ENCODE measurements at regions not wholly inside any gene's neighbourhood (a gene's known extent, or its start where the extent isn't known, plus 50 kb on each side); places are given as distances from the start of the nearest gene placed in this dataset.
"Not testable (repeated sequence)": the region's sequence is repeated elsewhere in the genome, so short reads cannot be mapped to it uniquely, and the experiment has no call there.

DNA sequence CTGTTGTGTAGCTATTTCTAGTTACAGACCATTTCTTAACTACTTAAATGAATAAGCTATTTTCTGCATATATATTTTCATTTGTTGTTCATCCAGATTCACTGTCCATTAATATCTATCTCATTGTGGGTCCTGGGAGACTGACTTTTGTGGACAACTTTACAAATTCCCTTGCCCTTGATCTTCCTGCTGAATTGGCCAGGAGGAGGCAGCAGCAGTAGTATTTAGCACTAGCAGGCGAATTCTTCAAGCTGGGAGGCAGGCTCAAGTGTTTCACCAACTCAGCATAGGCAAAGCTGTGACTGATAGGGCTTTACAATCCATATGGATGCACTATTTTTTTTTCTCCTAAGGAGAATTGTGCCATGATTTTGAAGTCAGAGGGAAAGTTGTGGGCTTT is 461.0 kb upstream of the NRG3 start:
- H3K4me3 ChIP-seq: no peak overlapping the region
- DNase-seq (ENCODE audit: low spot score in 2 of 2): no peak
- H3K9me3 ChIP-seq: no peaks in the 10 kb centered on the region
- H3K27ac ChIP-seq: no peak overlapping the region
- H3K27me3 ChIP-seq: no peaks in the 10 kb centered on the region
- TF ChIP-seq, protein P1, sequence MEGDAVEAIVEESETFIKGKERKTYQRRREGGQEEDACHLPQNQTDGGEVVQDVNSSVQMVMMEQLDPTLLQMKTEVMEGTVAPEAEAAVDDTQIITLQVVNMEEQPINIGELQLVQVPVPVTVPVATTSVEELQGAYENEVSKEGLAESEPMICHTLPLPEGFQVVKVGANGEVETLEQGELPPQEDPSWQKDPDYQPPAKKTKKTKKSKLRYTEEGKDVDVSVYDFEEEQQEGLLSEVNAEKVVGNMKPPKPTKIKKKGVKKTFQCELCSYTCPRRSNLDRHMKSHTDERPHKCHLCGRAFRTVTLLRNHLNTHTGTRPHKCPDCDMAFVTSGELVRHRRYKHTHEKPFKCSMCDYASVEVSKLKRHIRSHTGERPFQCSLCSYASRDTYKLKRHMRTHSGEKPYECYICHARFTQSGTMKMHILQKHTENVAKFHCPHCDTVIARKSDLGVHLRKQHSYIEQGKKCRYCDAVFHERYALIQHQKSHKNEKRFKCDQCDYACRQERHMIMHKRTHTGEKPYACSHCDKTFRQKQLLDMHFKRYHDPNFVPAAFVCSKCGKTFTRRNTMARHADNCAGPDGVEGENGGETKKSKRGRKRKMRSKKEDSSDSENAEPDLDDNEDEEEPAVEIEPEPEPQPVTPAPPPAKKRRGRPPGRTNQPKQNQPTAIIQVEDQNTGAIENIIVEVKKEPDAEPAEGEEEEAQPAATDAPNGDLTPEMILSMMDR (IDR thresholded peaks at IDR 0.05): no peak
- TF ChIP-seq POLR2A (IDR thresholded peaks at IDR 0.05): no peak
- intact Hi-C loops (cut with DNase I; ENCODE audit: low total_unique reads): no loop called here
- no peaks in the 10 kb centered on the region for H3K4me1 ChIP-seq
- no peaks in the 10 kb centered on the region for H3K36me3 ChIP-seq

DNA sequence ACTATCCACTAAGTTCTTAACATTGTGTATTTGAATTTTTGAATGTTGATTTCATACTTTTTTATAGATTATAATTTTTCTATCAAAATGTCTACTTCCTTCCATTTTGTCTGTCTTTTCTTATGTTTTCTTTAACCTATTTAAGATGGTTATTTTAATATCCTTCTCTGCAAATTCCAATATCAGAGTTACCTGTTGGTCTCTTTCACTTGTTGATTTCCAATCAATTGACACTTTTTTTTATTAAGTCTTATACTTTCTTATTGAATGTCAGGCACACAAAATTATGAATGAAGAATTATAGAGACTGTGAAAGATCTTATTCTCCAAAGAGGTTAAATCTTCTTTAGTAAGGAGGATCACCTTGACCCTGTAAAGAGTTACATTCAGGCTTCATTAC is 448.3 kb upstream of the NRG3 start:
- H3K27me3 ChIP-seq: no peaks in the 10 kb centered on the region
- no peak overlapping the region for H3K27ac ChIP-seq
- DNase-seq (ENCODE audit: low spot score in 2 of 2): no peak
- no peaks in the 10 kb centered on the region for H3K4me1 ChIP-seq
- H3K36me3 ChIP-seq: no peaks in the 10 kb centered on the region
- H3K9me3 ChIP-seq: no peaks in the 10 kb centered on the region
- no peak overlapping the region for H3K4me3 ChIP-seq
- intact Hi-C loops (cut with DNase I; ENCODE audit: low total_unique reads): no loop called here
- TF ChIP-seq POLR2A (IDR thresholded peaks at IDR 0.05) (no peak), POLR2AphosphoS5 (IDR thresholded peaks at IDR 0.05) (no peak)
- TF ChIP-seq, protein P1 (IDR thresholded peaks at IDR 0.05): no peak

DNA sequence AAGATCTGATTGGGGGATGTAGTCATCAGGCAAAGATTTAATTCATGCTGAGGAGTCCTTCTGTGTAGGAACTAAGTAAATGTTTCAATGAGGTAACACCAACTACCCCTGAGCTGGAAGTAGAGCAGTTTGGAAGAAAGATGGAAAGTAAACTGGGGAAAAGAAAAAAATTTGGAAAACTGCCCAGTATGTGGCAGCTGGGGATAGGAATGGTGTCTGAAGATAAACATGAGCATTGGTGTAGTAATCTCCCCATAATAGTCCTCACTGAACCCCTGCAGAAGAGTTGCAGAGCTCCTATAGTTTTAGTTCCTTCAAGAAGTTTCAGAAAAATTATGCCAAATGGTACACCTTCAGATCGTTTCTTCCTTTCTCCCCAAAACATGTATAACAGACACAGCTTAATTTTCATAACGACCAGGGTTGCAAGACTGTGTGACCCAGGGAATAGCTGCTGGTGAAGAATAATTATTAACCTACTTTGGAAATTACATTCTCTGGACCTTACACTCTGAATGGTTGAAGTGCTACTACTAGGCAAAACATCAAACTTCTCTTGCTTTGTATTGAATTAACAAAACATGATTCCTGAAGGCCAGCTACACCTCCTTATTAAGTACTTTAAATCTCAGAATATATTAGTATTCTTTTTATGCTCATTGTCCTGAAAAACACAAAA is 446.4 kb upstream of the NRG3 start:
- no peaks in the 10 kb centered on the region for H3K4me1 ChIP-seq
- H3K27me3 ChIP-seq: no peaks in the 10 kb centered on the region
- H3K4me3 ChIP-seq: no peak overlapping the region
- no peak for DNase-seq (ENCODE audit: low spot score in 2 of 2)
- no peak for TF ChIP-seq POLR2A (IDR thresholded peaks at IDR 0.05)
- H3K27ac ChIP-seq: no peak overlapping the region
- H3K9me3 ChIP-seq: no peaks in the 10 kb centered on the region
- intact Hi-C loops (cut with DNase I; ENCODE audit: low total_unique reads): no loop called here
- no peaks in the 10 kb centered on the region for H3K36me3 ChIP-seq

DNA sequence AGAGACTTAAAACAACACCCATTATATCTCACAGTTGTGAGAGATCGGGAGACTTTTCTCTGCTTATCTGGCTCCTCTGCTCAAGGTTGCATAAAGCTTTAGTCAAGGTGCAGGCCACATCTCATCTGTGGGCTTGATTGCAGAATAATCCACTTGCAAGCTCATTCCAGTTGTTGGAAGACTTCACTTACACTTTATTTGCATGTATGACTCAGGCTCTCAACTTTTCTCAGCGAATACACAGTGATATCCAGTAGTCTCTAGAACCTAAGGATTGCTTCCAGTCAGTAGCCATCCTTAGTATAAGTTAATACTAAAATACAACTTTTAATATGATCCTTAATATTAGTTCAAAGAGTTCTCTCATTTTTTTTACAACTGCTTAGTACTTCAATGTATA is 435.5 kb upstream of the NRG3 start:
- H3K27ac ChIP-seq: no peak overlapping the region
- no peaks in the 10 kb centered on the region for H3K27me3 ChIP-seq
- intact Hi-C loops (cut with DNase I; ENCODE audit: low total_unique reads): no loop called here
- no peaks in the 10 kb centered on the region for H3K36me3 ChIP-seq
- no peak for DNase-seq (ENCODE audit: low spot score in 2 of 2)
- no peaks in the 10 kb centered on the region for H3K9me3 ChIP-seq
- no peak overlapping the region for H3K4me3 ChIP-seq
- TF ChIP-seq POLR2AphosphoS5 (IDR thresholded peaks at IDR 0.05) (no peak), POLR2A (IDR thresholded peaks at IDR 0.05) (no peak)
- TF ChIP-seq, protein P1 (IDR thresholded peaks at IDR 0.05): no peak
- H3K4me1 ChIP-seq: no peaks in the 10 kb centered on the region

DNA sequence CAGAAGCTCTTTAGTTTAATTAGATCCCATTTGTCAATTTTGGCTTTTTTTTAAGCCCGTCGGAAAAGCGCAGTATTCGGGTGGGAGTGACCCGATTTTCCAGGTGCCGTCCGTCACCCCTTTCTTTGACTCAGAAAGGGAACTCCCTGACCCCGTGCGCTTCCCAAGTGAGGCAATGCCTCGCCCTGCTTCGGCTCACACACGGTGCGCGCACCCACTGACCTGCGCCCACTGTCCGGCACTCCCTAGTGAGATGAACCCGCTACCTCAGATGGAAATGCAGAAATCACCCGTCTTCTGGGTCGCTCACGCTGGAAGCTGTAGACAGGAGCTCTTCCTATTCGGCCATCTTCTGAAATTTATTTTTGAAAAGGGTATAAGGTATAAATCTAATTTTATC is 433.4 kb upstream of the NRG3 start:
- intact Hi-C loops (cut with DNase I; ENCODE audit: low total_unique reads): not testable (repeated sequence)

DNA sequence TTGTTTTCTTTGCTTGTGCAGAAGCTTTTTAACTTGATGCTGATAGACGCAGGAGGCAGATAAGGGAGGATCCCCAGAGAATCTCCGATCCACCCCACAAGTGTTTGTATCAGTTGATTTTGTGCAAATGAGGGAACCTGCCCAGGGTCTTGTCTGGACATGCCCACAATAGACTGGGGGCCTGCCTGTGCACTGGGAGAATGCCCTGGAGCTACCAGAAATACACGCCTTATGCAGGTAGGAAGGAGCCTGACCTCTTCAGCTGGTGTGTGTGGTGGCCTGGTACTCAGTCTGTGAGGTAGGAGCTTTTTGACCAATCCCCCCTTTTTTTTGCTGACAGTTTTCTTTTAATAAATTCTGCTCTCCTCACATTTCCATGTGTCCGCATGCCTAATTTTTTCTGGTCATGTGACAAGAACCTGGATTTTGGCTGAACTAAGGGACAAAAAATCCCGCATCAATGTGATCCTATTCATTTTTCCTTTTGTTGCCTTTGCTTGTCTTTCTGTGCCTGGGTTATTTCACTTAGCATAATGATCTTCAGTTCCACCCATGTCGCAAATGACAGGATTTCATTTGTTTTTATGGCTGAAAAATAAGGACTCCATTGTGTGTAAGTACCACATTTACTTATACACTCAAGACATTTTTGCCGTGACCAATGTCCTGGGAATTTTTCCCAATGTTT is 430.6 kb upstream of the NRG3 start:
- Histone ChIP-seq H3K27ac (no peak overlapping the region), H3K36me3 (no peaks in the 10 kb centered on the region), H3K27me3 (no peaks in the 10 kb centered on the region), H3K4me1 (no peaks in the 10 kb centered on the region), H3K4me3 (no peak overlapping the region), H3K9me3 (no peaks in the 10 kb centered on the region)
- intact Hi-C loops (cut with DNase I; ENCODE audit: low total_unique reads): no loop called here
- no peak for TF ChIP-seq POLR2A (IDR thresholded peaks at IDR 0.05)
- no peak for TF ChIP-seq POLR2AphosphoS5 (IDR thresholded peaks at IDR 0.05)
- TF ChIP-seq, protein P1 (IDR thresholded peaks at IDR 0.05): no peak
- no peak for DNase-seq (ENCODE audit: low spot score in 2 of 2)

More for the DNA sequence above, 433.4 kb upstream of the NRG3 start:
- not testable (repeated sequence) for H3K27me3 ChIP-seq; H3K4me1 ChIP-seq; H3K36me3 ChIP-seq; H3K9me3 ChIP-seq; H3K4me3 ChIP-seq; DNase-seq (ENCODE audit: low spot score in 2 of 2); H3K27ac ChIP-seq

Data from breast epithelium (tissue), 4 donors.